ENCODE measurements at regions not wholly inside any gene's neighbourhood (a gene's known extent, or its start where the extent isn't known, plus 50 kb on each side); places are given as distances from the start of the nearest gene placed in this dataset.

GRCh38 chr1:217261636-217262035, 369.3 kb downstream of the GPATCH2 start:
- in situ Hi-C loops (cut with MboI; ENCODE audit: low sequenced_read_pairs) = no loop called here
- no peak overlapping the region for H2AK9ac ChIP-seq (replicated peaks; ENCODE audit: low read depth, low read length, poor library complexity)
- WGBS, 2 experiments (ENCODE audit: extremely low coverage in 2 of 2, insufficient read length in 1 of 2) = no CpG with 5 or more reads among the region's 2 CpGs

More at GRCh38 chr1:217261636-217262035, 369.3 kb downstream of the GPATCH2 start:
- Histone ChIP-seq H3K9ac (ENCODE audit: low read depth, low read length) (no peak overlapping the region), H3K36me3 (ENCODE audit: control insufficient read depth, insufficient read depth, low read length) (no peaks in the 10 kb centered on the region), H3K4me1 (ENCODE audit: control insufficient read depth, insufficient read depth, low read length) (no peaks in the 10 kb centered on the region), H3K56ac (ENCODE audit: extremely low read depth, insufficient read depth, low read length) (no peak overlapping the region), H3K27me3 (ENCODE audit: control insufficient read depth, insufficient read depth, low read length) (no peaks in the 10 kb centered on the region), H4K20me1 (ENCODE audit: insufficient read depth, low read length) (no peaks in the 10 kb centered on the region), H3K23ac (ENCODE audit: low read depth, low read length) (no peak overlapping the region), H3K27ac (ENCODE audit: insufficient read depth, low read length) (no peak overlapping the region), H4K5ac (ENCODE audit: low read depth, low read length) (no peak overlapping the region), H2BK120ac (ENCODE audit: low read depth, low read length) (no peak overlapping the region), H2BK15ac (ENCODE audit: low read depth, low read length) (no peak overlapping the region), H3K4me3 (ENCODE audit: insufficient read depth, low read depth, low read length) (no peak overlapping the region), H3K14ac (replicated peaks; ENCODE audit: low read depth, low read length) (no peak overlapping the region), H2BK20ac (ENCODE audit: low read depth, low read length) (no peak overlapping the region), H2AFZ (replicated peaks; ENCODE audit: low read length, poor library complexity) (no peak overlapping the region), H4K91ac (ENCODE audit: insufficient read depth, low read depth, low read length) (no peak overlapping the region), H3K79me1 (ENCODE audit: low read depth in 1 of 2, low read length in 2 of 2) (no peaks in the 10 kb centered on the region), H4K8ac (ENCODE audit: low read depth in 2 of 2, low read length in 2 of 2) (no peak overlapping the region), H2BK5ac (ENCODE audit: low read depth, low read length, poor library complexity, severe bottlenecking) (no peak overlapping the region), H3K4me2 (ENCODE audit: low read depth, low read length) (no peak overlapping the region), H3K18ac (ENCODE audit: low read depth, low read length) (no peak overlapping the region), H3K9me1 (ENCODE audit: insufficient read depth, low read length) (no peaks in the 10 kb centered on the region), H2AK5ac (ENCODE audit: low read depth, low read length) (no peak overlapping the region), H3K9me3 (ENCODE audit: control insufficient read depth, insufficient read depth, low read length) (no peaks in the 10 kb centered on the region), H3K4ac (ENCODE audit: low read depth, low read length) (no peak overlapping the region)
- DNase-seq (no peak), ATAC-seq (ENCODE audit: low read depth) (no peak)
- POLR2A ChIA-PET (ENCODE audit: unreplicated experiment) = no interaction called here
- CTCF ChIA-PET = interaction anchor here (0.6 kb wide), 1 partner anchor 18 kb away, joined by 4 read pairs; no protein-coding TSS in a partner anchor
- intact Hi-C loops (cut with micrococcal nuclease) = no loop called here
- no peak for TF ChIP-seq CHD1 (IDR thresholded peaks at IDR 0.05; ENCODE audit: low read depth, low read length)
- dilution Hi-C loops (cut with HindIII; ENCODE audit: low sequenced_read_pairs, unreplicated experiment) = no loop called here
- BruUV-seq (replicated peaks) = no TSS peak

Data from IMR-90 (cell line).